DMS53 treated with DMSO at 0.1 percent for 48 hours (cell line): ENCODE measurements at regions not wholly inside any gene's neighbourhood (a gene's known extent, or its start where the extent isn't known, plus 50 kb on each side); places are given as distances from the start of the nearest gene placed in this dataset.
A peak's percentile ranks its signal among the peaks of the same experiment; 100 is the strongest.
"Not testable (repeated sequence)": the region's sequence is repeated elsewhere in the genome, so short reads cannot be mapped to it uniquely, and the experiment has no call there.

Experiments used
- DNase-seq: peaks from one replicate; lab custom pipeline; 2025; ENCODE audit not compliant: unreplicated experiment; lab: John Stamatoyannopoulos, UW

GRCh38 chr1:95518310-95518709 is 284.3 kb downstream of the RWDD3 start:
- no peak for DNase-seq

- no peak for DNase-seq
Measured at GRCh38 chr1:95520390-95520789, 286.4 kb downstream of the RWDD3 start.

GRCh38 chr1:95532335-95532734 is 298.3 kb downstream of the RWDD3 start:
- DNase-seq = no peak

- DNase-seq = no peak
Measured at GRCh38 chr1:95534985-95535384, 301.0 kb downstream of the RWDD3 start.

- DNase-seq = no peak
Measured at GRCh38 chr1:95535614-95536013, 301.6 kb downstream of the RWDD3 start.

- DNase-seq = no peak
Measured at GRCh38 chr1:95536501-95536900, 302.5 kb downstream of the RWDD3 start.

GRCh38 chr1:95537176-95537575 is 303.2 kb downstream of the RWDD3 start:
- DNase-seq = no peak

- DNase-seq = not testable (repeated sequence)
Measured at GRCh38 chr1:95538242-95538641, 304.2 kb downstream of the RWDD3 start.

- DNase-seq = no peak
Measured at GRCh38 chr1:95542936-95543335, 308.9 kb downstream of the RWDD3 start.

- DNase-seq = no peak
Measured at GRCh38 chr1:95547005-95547404, 313.0 kb downstream of the RWDD3 start.

GRCh38 chr1:95548211-95548610 is 314.2 kb downstream of the RWDD3 start:
- DNase-seq = no peak

- no peak for DNase-seq
Measured at GRCh38 chr1:95551201-95551600, 317.2 kb downstream of the RWDD3 start.

GRCh38 chr1:95553595-95553994 is 319.6 kb downstream of the RWDD3 start:
- no peak for DNase-seq

GRCh38 chr1:95554408-95554807 is 320.4 kb downstream of the RWDD3 start:
- no peak for DNase-seq

- DNase-seq = no peak
Measured at GRCh38 chr1:95558791-95559190, 324.8 kb downstream of the RWDD3 start.

- no peak for DNase-seq
Measured at GRCh38 chr1:95561346-95561745, 327.3 kb downstream of the RWDD3 start.

GRCh38 chr1:95562230-95562629 is 328.2 kb downstream of the RWDD3 start:
- no peak for DNase-seq

- no peak for DNase-seq
Measured at GRCh38 chr1:95572002-95572401, 338.0 kb downstream of the RWDD3 start.

GRCh38 chr1:95572962-95573361 is 339.0 kb downstream of the RWDD3 start:
- DNase-seq = no peak

GRCh38 chr1:95575291-95575690 is 341.3 kb downstream of the RWDD3 start:
- DNase-seq = no peak

GRCh38 chr1:95578462-95578861 is 344.5 kb downstream of the RWDD3 start:
- peak; percentile 15 for DNase-seq

GRCh38 chr1:95582191-95582590 is 348.2 kb downstream of the RWDD3 start:
- DNase-seq = no peak

- DNase-seq = no peak
Measured at GRCh38 chr1:95582746-95583145, 348.7 kb downstream of the RWDD3 start.

- DNase-seq = no peak
Measured at GRCh38 chr1:95583661-95584210, 349.7 kb downstream of the RWDD3 start.
